LNCAP (cell line): ENCODE measurements at regions not wholly inside any gene's neighbourhood (a gene's known extent, or its start where the extent isn't known, plus 50 kb on each side); places are given as distances from the start of the nearest gene placed in this dataset.

Experiments used
- TF ChIP-seq, protein P1 (sequence below): fragments of 450-650 bp; IDR thresholded peaks from 2 replicates; pipeline ENCODE4 v1.5.1; 2017; ENCODE audit warnings: mild to moderate bottlenecking

DNA sequence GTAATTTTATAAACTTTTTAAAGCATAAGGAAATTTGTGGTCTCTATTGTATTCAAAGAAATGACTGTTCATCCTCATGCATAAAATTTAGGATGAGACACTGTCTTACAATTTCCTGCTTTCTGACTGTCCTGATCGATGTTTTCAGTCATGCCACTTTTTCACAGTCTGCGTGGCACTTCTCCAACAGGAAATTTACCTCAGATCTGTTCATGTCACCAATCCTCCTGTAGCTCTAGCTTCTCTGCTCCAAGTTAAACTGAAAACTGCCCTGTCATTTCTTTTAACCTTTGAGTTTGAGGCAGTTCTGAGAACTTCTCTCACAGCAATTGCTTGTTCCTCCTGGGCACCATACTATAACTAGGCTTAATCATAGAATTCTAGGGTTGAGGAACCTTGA lies 455.1 kb downstream of the EFNA5 start:
- TF ChIP-seq, protein P1, sequence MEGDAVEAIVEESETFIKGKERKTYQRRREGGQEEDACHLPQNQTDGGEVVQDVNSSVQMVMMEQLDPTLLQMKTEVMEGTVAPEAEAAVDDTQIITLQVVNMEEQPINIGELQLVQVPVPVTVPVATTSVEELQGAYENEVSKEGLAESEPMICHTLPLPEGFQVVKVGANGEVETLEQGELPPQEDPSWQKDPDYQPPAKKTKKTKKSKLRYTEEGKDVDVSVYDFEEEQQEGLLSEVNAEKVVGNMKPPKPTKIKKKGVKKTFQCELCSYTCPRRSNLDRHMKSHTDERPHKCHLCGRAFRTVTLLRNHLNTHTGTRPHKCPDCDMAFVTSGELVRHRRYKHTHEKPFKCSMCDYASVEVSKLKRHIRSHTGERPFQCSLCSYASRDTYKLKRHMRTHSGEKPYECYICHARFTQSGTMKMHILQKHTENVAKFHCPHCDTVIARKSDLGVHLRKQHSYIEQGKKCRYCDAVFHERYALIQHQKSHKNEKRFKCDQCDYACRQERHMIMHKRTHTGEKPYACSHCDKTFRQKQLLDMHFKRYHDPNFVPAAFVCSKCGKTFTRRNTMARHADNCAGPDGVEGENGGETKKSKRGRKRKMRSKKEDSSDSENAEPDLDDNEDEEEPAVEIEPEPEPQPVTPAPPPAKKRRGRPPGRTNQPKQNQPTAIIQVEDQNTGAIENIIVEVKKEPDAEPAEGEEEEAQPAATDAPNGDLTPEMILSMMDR = no peak

DNA sequence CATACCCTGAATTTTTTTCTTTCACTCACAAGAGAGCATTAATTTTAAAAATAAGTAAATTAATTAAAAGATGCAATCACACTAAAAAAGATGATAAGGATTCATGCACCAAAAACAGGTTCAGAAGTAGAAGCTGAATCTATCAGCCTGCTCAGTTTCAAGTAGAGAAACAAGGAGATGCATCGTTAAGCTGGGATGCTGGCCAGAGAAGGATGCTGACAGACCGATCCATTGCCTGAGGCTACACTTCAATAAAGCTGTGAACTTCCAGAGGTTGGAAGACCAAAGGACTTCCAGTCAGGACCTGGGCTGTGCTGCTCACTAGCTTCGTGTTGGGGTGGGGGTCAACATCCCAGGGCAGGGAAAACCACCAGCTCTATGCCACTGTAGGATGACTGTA lies 457.7 kb downstream of the EFNA5 start:
- TF ChIP-seq, protein P1 = no peak

DNA sequence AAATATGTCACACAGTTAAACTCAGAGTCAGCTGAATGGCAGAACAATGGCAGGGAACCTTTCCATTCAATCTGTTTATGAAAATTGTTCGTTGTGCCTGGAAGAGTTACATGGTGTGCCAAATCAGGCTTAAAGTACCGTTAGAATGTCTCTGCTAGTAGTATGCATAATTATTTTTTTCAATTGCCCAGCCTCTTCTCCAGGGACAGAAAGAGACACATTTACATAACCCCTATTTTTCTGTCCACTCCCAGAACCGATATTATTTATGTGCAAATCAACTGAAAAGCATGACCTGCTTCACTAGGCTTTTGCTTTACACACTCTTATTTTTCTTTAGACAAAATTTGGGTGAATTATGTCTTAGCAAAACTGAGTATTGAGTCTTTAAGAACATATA lies 459.1 kb downstream of the EFNA5 start:
- TF ChIP-seq, protein P1 = no peak

DNA sequence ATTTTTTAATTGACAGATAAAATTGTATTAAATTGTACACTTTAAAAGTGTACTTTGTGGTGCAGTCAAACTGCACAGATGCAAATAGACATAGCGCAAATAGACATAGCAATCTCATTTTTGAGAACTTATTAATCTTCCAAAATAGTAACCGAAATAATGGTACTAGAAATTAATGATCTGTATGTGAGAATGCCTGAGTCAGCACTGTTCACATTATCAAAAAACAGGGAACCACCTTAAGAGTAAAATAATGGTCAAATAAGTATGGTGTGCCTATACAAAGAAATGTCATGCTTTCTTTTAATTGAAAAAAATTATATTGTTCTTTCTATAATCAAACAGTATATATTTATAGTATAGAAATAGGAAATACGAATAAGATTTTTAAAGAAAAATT lies 461.9 kb downstream of the EFNA5 start:
- TF ChIP-seq, protein P1 = no peak

DNA sequence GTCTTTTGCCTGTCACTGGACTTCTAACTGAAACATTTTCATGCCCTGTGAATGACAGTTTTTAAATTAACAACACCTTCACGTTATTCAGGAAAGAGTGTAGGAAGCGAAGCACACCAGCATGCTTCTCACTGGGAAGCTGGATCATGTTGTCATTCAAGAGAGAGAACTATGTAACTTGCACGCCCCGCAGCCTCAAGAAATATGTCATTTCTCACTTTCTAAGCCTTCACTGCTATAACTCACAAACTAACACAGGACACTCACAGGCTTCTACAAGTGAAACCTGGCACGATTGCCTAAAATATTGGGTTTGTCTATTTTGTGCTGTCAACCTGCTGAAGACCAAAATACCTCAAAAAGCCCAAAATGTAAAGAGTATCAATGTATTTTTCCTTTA lies 466.3 kb downstream of the EFNA5 start:
- TF ChIP-seq, protein P1 = no peak

DNA sequence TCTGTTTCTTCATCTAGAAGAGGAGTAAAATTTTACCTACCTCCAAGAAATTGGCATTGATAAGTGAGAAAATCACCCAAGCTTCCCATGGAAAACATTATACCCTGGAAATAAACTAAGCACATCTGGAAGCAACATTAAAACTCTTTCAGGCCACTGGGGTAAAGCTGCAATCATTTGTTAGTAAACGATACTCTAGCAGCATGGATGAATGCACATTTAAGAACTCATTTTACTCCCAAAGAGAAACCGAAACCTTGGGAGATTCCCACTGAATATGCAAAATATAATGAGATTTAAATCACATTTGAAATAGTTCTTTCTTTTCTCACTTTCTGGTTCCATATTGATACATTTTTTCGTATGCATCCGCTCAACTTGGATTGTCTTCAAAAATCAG lies 467.5 kb downstream of the EFNA5 start:
- TF ChIP-seq, protein P1 = no peak

DNA sequence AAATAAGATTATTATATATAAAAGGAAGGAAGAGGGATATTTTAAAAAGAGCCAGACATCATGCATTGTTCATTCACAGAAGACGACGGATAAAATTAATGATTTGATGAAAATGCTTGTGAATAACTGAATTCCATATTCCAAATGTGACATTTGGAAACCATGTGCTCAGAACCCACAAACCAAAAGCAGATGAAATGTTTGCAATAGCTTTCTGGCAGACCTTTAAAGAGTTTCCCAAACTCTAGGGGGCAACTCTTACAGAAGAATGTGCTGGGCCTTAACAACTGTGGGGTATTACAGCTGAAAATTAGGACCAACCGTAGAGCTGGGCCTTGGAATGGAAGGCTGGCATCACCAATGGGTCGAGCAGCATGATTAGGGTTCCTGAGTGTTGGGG lies 471.0 kb downstream of the EFNA5 start:
- TF ChIP-seq, protein P1 = no peak

DNA sequence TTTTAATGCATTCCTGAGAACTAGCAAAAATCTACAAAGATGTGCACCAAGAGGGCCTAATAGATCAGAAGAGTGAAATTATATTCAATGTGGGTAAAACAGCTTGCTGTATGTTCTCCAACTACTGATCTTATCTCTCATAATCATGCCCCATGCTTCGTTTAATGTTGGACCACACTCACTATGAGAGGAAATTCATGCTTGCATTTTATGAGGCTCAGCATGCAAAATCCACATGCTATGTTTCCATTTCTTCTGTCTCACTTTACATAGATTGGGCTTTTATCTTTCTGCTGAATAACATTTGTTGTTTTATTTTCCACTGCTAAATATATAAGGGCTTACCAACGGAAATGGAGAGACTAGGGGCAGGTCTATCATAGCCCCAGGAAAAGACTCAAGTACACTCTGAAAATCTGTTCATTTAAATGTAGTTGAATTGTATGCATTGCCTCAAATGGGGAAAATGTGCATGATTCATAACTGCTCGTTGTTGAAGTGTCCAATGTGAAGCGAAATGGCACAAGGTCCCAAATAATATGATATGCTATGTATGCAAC lies 474.2 kb downstream of the EFNA5 start:
- TF ChIP-seq, protein P1 = no peak
